ENCODE measurements at regions not wholly inside any gene's neighbourhood (a gene's known extent, or its start where the extent isn't known, plus 50 kb on each side); places are given as distances from the start of the nearest gene placed in this dataset.
A peak's percentile ranks its signal among the peaks of the same experiment; 100 is the strongest.
"Not testable (repeated sequence)": the region's sequence is repeated elsewhere in the genome, so short reads cannot be mapped to it uniquely, and the experiment has no call there.

GRCh38 chr6:153484056-153484455 is 353.0 kb upstream of the RGS17 start:
- no peaks in the 10 kb centered on the region for H3K27me3 ChIP-seq (ENCODE audit: control insufficient read depth, insufficient read depth, low read length, poor library complexity, severe bottlenecking)

DNA sequence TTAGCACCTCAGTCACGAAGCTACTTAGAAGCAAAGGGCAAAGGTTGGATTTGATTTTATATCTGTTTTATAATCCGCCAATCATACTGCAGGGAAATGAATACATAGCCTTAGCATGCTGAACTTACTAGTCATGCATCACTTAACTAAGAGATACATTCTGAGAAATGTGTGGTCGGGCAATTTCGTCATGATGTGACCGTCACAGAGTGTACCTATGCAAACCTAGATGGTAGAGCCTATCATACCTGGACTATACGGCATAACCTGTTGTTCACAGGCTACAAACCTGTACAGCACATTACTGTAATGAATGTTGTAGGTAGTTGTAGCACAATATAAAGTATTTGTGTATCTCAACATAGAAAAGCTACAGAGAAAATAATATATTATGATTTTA is 345.2 kb upstream of the RGS17 start:
- Histone ChIP-seq H3K27ac (ENCODE audit: insufficient read depth, low read depth, low read length, poor library complexity, severe bottlenecking) (no peak overlapping the region), H3K9me3 (ENCODE audit: control insufficient read depth, low read length) (no peaks in the 10 kb centered on the region), H3K27me3 (ENCODE audit: control insufficient read depth, insufficient read depth, low read length, poor library complexity, severe bottlenecking) (no peaks in the 10 kb centered on the region), H3K36me3 (ENCODE audit: control insufficient read depth, insufficient read depth, low read length) (no peaks in the 10 kb centered on the region), H3K4me3 (ENCODE audit: insufficient read depth, low read depth, low read length) (no peak overlapping the region), H3K4me1 (ENCODE audit: control insufficient read depth, insufficient read depth, low read length) (no peaks in the 10 kb centered on the region)
- WGBS, 2 experiments = 89 to 92% methylated on average over 5 to 6 of the region's 6 CpGs

More at GRCh38 chr6:153484056-153484455, 353.0 kb upstream of the RGS17 start:
- Histone ChIP-seq H3K27ac (ENCODE audit: insufficient read depth, low read depth, low read length, poor library complexity, severe bottlenecking) (no peak overlapping the region), H3K4me1 (ENCODE audit: control insufficient read depth, insufficient read depth, low read length) (no peaks in the 10 kb centered on the region), H3K9me3 (ENCODE audit: control insufficient read depth, low read length) (peaks cover 3% of the 10 kb centered on the region), H3K4me3 (ENCODE audit: insufficient read depth, low read depth, low read length) (no peak overlapping the region), H3K36me3 (ENCODE audit: control insufficient read depth, insufficient read depth, low read length) (no peaks in the 10 kb centered on the region)
- 80 to 82% methylated on average over 1 of the region's 1 CpG for WGBS, 2 experiments

GRCh38 chr6:153465050-153465449 is 334.0 kb upstream of the RGS17 start:
- Histone ChIP-seq H3K9me3 (ENCODE audit: control insufficient read depth, low read length) (no peaks in the 10 kb centered on the region), H3K36me3 (ENCODE audit: control insufficient read depth, insufficient read depth, low read length) (no peaks in the 10 kb centered on the region), H3K27ac (ENCODE audit: insufficient read depth, low read depth, low read length, poor library complexity, severe bottlenecking) (no peak overlapping the region), H3K4me3 (ENCODE audit: insufficient read depth, low read depth, low read length) (no peak overlapping the region), H3K27me3 (ENCODE audit: control insufficient read depth, insufficient read depth, low read length, poor library complexity, severe bottlenecking) (no peaks in the 10 kb centered on the region), H3K4me1 (ENCODE audit: control insufficient read depth, insufficient read depth, low read length) (no peaks in the 10 kb centered on the region)
- 100% methylated on average over 1 of the region's 2 CpGs; no CpG with 5 or more reads in 1 of the 2 experiments for WGBS, 2 experiments

- peaks cover 3% of the 10 kb centered on the region for H3K9me3 ChIP-seq (ENCODE audit: control insufficient read depth, low read length)
- H3K36me3 ChIP-seq (ENCODE audit: control insufficient read depth, insufficient read depth, low read length) = no peaks in the 10 kb centered on the region
- H3K4me1 ChIP-seq (ENCODE audit: control insufficient read depth, insufficient read depth, low read length) = no peaks in the 10 kb centered on the region
- no peaks in the 10 kb centered on the region for H3K27me3 ChIP-seq (ENCODE audit: control insufficient read depth, insufficient read depth, low read length, poor library complexity, severe bottlenecking)
- H3K27ac ChIP-seq (ENCODE audit: insufficient read depth, low read depth, low read length, poor library complexity, severe bottlenecking) = no peak overlapping the region
- no peak overlapping the region for H3K4me3 ChIP-seq (ENCODE audit: insufficient read depth, low read depth, low read length)
Measured at GRCh38 chr6:153449279-153449678, 318.2 kb upstream of the RGS17 start.

DNA sequence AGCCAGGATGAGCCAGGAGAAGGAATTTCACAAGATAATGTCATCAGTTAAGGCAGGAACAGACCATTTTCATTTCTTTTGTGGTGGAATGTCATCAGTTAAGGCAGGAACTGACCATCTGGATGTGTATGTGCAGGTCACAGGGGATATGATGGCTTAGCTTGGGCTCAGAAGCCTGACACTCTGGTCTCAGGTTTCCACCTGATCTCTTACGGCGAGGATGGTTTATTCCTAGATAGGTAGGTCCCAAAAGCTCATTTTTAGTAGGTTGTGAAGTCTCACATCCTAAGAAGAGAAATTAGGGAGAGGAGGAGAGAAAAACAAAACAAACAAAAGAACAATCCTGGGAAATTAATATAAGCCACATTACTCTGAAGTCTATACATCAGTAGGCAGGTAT is 311.7 kb upstream of the RGS17 start:
- H3K4me3 ChIP-seq (ENCODE audit: insufficient read depth, low read depth, low read length); H3K27ac ChIP-seq (ENCODE audit: insufficient read depth, low read depth, low read length, poor library complexity, severe bottlenecking); H3K9me3 ChIP-seq (ENCODE audit: control insufficient read depth, low read length); H3K36me3 ChIP-seq (ENCODE audit: control insufficient read depth, insufficient read depth, low read length); H3K4me1 ChIP-seq (ENCODE audit: control insufficient read depth, insufficient read depth, low read length); H3K27me3 ChIP-seq (ENCODE audit: control insufficient read depth, insufficient read depth, low read length, poor library complexity, severe bottlenecking): not testable (repeated sequence)
- WGBS, 2 experiments = 88 to 96% methylated on average over 2 of the region's 2 CpGs

GRCh38 chr6:153442096-153442495 is 311.0 kb upstream of the RGS17 start:
- WGBS, 2 experiments = 58 to 70% methylated on average over 2 of the region's 2 CpGs
- Histone ChIP-seq H3K36me3 (ENCODE audit: control insufficient read depth, insufficient read depth, low read length) (no peaks in the 10 kb centered on the region), H3K4me3 (ENCODE audit: insufficient read depth, low read depth, low read length) (no peak overlapping the region), H3K27me3 (ENCODE audit: control insufficient read depth, insufficient read depth, low read length, poor library complexity, severe bottlenecking) (no peaks in the 10 kb centered on the region), H3K9me3 (ENCODE audit: control insufficient read depth, low read length) (peaks cover 3% of the 10 kb centered on the region), H3K27ac (ENCODE audit: insufficient read depth, low read depth, low read length, poor library complexity, severe bottlenecking) (no peak overlapping the region), H3K4me1 (ENCODE audit: control insufficient read depth, insufficient read depth, low read length) (no peaks in the 10 kb centered on the region)

DNA sequence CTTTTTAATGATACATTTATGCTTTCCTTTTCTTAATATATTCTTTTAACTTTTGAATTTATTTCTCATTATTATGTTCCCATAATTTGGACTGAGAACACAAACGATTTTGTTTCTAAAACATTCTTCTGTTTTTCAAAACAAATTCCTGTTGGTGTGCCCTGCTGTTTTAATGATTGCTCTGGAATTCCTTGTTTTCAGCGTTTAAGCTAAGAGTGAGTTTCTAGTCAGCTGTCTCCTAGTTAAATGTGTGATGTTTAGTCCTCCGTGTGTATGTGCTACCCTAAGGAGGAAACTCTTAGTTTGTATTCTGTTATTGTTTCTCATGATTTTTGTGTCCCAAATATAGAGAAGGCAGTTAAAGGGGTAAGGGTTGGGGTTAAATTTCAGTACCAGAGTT is 306.1 kb upstream of the RGS17 start:
- peaks cover 5% of the 10 kb centered on the region for H3K4me1 ChIP-seq (ENCODE audit: control insufficient read depth, insufficient read depth, low read length)
- no peak overlapping the region for H3K4me3 ChIP-seq (ENCODE audit: insufficient read depth, low read depth, low read length)
- H3K27me3 ChIP-seq (ENCODE audit: control insufficient read depth, insufficient read depth, low read length, poor library complexity, severe bottlenecking) = no peaks in the 10 kb centered on the region
- no peaks in the 10 kb centered on the region for H3K9me3 ChIP-seq (ENCODE audit: control insufficient read depth, low read length)
- 6 to 26% methylated on average over 2 to 3 of the region's 3 CpGs for WGBS, 2 experiments
- H3K36me3 ChIP-seq (ENCODE audit: control insufficient read depth, insufficient read depth, low read length) = no peaks in the 10 kb centered on the region
- no peak overlapping the region for H3K27ac ChIP-seq (ENCODE audit: insufficient read depth, low read depth, low read length, poor library complexity, severe bottlenecking)

GRCh38 chr6:153436351-153436750 is 305.3 kb upstream of the RGS17 start:
- Histone ChIP-seq H3K27me3 (ENCODE audit: control insufficient read depth, insufficient read depth, low read length, poor library complexity, severe bottlenecking) (no peaks in the 10 kb centered on the region), H3K4me3 (ENCODE audit: insufficient read depth, low read depth, low read length) (no peak overlapping the region), H3K9me3 (ENCODE audit: control insufficient read depth, low read length) (no peaks in the 10 kb centered on the region), H3K4me1 (ENCODE audit: control insufficient read depth, insufficient read depth, low read length) (peaks cover 5% of the 10 kb centered on the region), H3K36me3 (ENCODE audit: control insufficient read depth, insufficient read depth, low read length) (no peaks in the 10 kb centered on the region), H3K27ac (ENCODE audit: insufficient read depth, low read depth, low read length, poor library complexity, severe bottlenecking) (peak overlapping the region; percentile 6)
- WGBS, 2 experiments = 59 to 65% methylated on average over 5 of the region's 5 CpGs

GRCh38 chr6:153435787-153436186 is 304.7 kb upstream of the RGS17 start:
- Histone ChIP-seq H3K27me3 (ENCODE audit: control insufficient read depth, insufficient read depth, low read length, poor library complexity, severe bottlenecking) (no peaks in the 10 kb centered on the region), H3K4me1 (ENCODE audit: control insufficient read depth, insufficient read depth, low read length) (peaks cover 5% of the 10 kb centered on the region), H3K36me3 (ENCODE audit: control insufficient read depth, insufficient read depth, low read length) (no peaks in the 10 kb centered on the region), H3K4me3 (ENCODE audit: insufficient read depth, low read depth, low read length) (no peak overlapping the region), H3K9me3 (ENCODE audit: control insufficient read depth, low read length) (no peaks in the 10 kb centered on the region), H3K27ac (ENCODE audit: insufficient read depth, low read depth, low read length, poor library complexity, severe bottlenecking) (no peak overlapping the region)

GRCh38 chr6:153425536-153425935 is 294.5 kb upstream of the RGS17 start:
- Histone ChIP-seq H3K9me3 (ENCODE audit: control insufficient read depth, low read length) (no peaks in the 10 kb centered on the region), H3K4me1 (ENCODE audit: control insufficient read depth, insufficient read depth, low read length) (no peaks in the 10 kb centered on the region), H3K36me3 (ENCODE audit: control insufficient read depth, insufficient read depth, low read length) (no peaks in the 10 kb centered on the region), H3K27me3 (ENCODE audit: control insufficient read depth, insufficient read depth, low read length, poor library complexity, severe bottlenecking) (no peaks in the 10 kb centered on the region), H3K27ac (ENCODE audit: insufficient read depth, low read depth, low read length, poor library complexity, severe bottlenecking) (no peak overlapping the region), H3K4me3 (ENCODE audit: insufficient read depth, low read depth, low read length) (no peak overlapping the region)
- 63 to 68% methylated on average over 2 of the region's 2 CpGs for WGBS, 2 experiments

DNA sequence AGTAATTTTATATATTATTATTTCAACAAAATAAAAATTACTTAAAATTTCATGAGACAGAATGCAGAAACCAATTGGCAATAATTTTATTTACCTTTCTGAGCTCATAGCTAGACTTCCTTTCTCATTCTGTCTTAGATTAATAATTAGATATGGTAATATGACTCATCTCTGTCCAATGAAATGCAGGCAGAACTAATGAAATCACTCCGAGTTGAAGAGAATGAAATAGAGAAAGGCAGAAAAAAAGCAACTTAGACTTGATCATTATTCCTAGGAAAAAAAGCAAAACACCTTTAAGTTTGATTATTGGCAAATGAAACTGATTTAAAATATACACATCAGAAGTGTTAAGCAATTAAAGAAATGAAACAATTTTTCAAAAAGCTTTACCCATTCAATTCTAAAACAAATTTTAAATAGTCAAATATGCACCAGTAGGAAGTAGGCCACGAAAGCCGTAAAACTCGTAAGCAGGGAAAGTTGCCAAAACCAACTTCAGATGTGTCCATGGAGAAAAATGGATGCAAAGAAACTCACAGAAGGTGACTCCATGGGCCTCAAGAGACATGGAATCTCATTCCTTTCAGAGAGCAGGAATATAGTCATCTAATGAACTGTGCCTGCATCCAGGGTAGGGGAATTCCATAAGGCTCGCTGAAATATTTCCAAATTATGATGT is 293.8 kb upstream of the RGS17 start:
- no peak overlapping the region for H3K27ac ChIP-seq (ENCODE audit: insufficient read depth, low read depth, low read length, poor library complexity, severe bottlenecking)
- H3K36me3 ChIP-seq (ENCODE audit: control insufficient read depth, insufficient read depth, low read length) = no peaks in the 10 kb centered on the region
- 65 to 76% methylated on average over 5 of the region's 5 CpGs for WGBS, 2 experiments
- no peaks in the 10 kb centered on the region for H3K27me3 ChIP-seq (ENCODE audit: control insufficient read depth, insufficient read depth, low read length, poor library complexity, severe bottlenecking)
- no peaks in the 10 kb centered on the region for H3K9me3 ChIP-seq (ENCODE audit: control insufficient read depth, low read length)
- no peaks in the 10 kb centered on the region for H3K4me1 ChIP-seq (ENCODE audit: control insufficient read depth, insufficient read depth, low read length)
- no peak overlapping the region for H3K4me3 ChIP-seq (ENCODE audit: insufficient read depth, low read depth, low read length)
